Kidney (tissue), 13 donors: ENCODE measurements at regions not wholly inside any gene's neighbourhood (a gene's known extent, or its start where the extent isn't known, plus 50 kb on each side); places are given as distances from the start of the nearest gene placed in this dataset.

Source experiments
- DNase-seq, 5 donors: peaks; one replicate each; pipeline ENCODE4 v3.0.0-alpha.2; 2013 to 2020
- FAIRE-seq: peaks from 2 replicates; lab custom pipeline; 2012; peaks lifted over from hg19 to GRCh38; lab: Jason Lieb, UNC
- H3K27ac ChIP-seq, 2 donors: one replicate each; pipeline ENCODE4 v1.7.0; 2013; ENCODE audit warnings: low read depth in 2 of 2, low read length in 2 of 2, inconsistent platforms in 1 of 2
- H3K27me3 ChIP-seq: one replicate; pipeline ENCODE4 v1.7.1; 2013; ENCODE audit warnings: low read length, inconsistent platforms; ENCODE audit not compliant: control insufficient read depth, insufficient read depth
- H3K36me3 ChIP-seq, 3 donors: one replicate each; pipeline versions ENCODE4 v1.7.0 to v1.7.1; 2013; ENCODE audit warnings: low read length in 3 of 3, control low read depth in 1 of 3, inconsistent platforms in 1 of 3; ENCODE audit not compliant: insufficient read depth in 3 of 3, control insufficient read depth in 2 of 3
- H3K4me1 ChIP-seq, 3 donors: one replicate each; pipeline versions ENCODE4 v1.7.0 to v1.7.1; 2013; ENCODE audit warnings: low read length in 3 of 3, inconsistent platforms in 1 of 3, low read depth in 1 of 3; ENCODE audit not compliant: control insufficient read depth in 2 of 3, insufficient read depth in 2 of 3
- H3K4me3 ChIP-seq, 3 donors: one replicate each; pipeline versions ENCODE4 v1.7.0 to v1.8.1; 2013; ENCODE audit warnings: low read length in 3 of 3, control low read depth in 1 of 3, inconsistent platforms in 1 of 3
- H3K9ac ChIP-seq, 3 donors: one replicate each; pipeline versions ENCODE4 v1.7.0 to v1.7.1; 2013; ENCODE audit warnings: low read length in 3 of 3, control low read depth in 1 of 3, inconsistent platforms in 1 of 3
- H3K9me3 ChIP-seq, 3 donors: one replicate each; pipeline versions ENCODE4 v1.7.0 to v1.7.1; 2013; ENCODE audit warnings: low read length in 3 of 3, control low read depth in 1 of 3, inconsistent platforms in 1 of 3; ENCODE audit not compliant: control insufficient read depth in 2 of 3, insufficient read depth in 1 of 3
- CTCF ChIP-seq: IDR thresholded peaks from 3 replicates; pipeline ENCODE4 v1.5.1; 2012; ENCODE audit warnings: mild to moderate bottlenecking, moderate library complexity, borderline replicate concordance; ENCODE audit not compliant: insufficient read depth; ENCODE audit errors: extremely low read depth
- intact Hi-C: fragments of 100-400 bp; cut with DNase I; formaldehyde crosslinking; loops from one replicate; pipeline ENCODE4 v1.11.1; 2022
- donor health status: control.
- donor health status: control.
- donor health status: control.
- donor health status: control.
- donor health status: control.
- donor health status: DM: yes; HTN: yes; CAD: no.
- donor health status: Normal renal cell carcinoma (clear cell type).

- DNase-seq, result no peak
- no peak for FAIRE-seq
- Histone ChIP-seq H3K4me3 (no peak overlapping the region), H3K4me1 (peaks cover 0 to 4% (median 2%) of the 10 kb centered on the region in 3 donors), H3K9me3 (no peaks in the 10 kb centered on the region), H3K27me3 (no peaks in the 10 kb centered on the region), H3K27ac (no peak overlapping the region), H3K9ac (no peak overlapping the region), H3K36me3 (no peaks in the 10 kb centered on the region)
- TF ChIP-seq CTCF, result no peak
- intact Hi-C loops, result no loop called here
Measured at GRCh38 chr10:44010873-44011602, 362.4 kb upstream of the ZNF32 start.

DNA sequence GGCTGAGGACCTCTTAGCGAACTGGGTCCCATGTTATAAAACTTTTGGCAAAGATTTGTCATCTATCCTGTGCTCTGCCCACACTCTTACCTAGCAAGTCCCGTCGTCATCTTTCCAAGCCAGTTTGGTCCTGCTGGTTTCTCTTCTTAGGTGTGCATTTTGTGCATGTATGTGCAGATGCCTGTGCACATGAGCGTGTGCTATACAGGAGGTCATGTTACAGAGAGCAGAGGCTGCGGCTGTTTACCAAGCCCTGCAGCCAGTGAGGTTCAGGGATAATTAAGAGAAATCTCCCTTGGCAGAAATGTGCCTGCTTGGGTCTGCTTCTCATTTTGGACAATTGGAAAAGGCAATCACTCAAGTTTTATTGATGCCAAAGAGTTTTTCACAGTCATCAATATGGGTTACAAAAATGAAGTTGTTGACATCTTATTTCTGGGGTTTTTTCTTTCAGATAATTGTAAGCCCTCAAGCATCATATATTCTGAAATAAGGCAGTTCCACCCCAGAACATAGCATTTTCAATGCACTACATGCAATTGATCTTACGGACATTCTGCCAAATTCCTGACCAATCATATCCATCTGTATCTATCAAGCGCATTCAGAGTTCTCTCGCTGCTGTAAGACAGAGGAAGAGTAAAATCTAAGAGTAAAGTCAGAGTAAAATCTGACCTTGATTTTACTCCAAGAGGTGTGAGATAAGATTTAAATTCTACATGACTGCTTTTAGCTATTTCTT is 361.4 kb upstream of the ZNF32 start:
- Histone ChIP-seq H3K9ac (no peak overlapping the region), H3K27me3 (no peaks in the 10 kb centered on the region), H3K4me3 (no peak overlapping the region), H3K4me1 (peaks cover 0 to 4% (median 0%) of the 10 kb centered on the region in 3 donors), H3K36me3 (no peaks in the 10 kb centered on the region), H3K27ac (no peak overlapping the region), H3K9me3 (no peaks in the 10 kb centered on the region)
- intact Hi-C loops, result no loop called here
- no peak for TF ChIP-seq CTCF
- FAIRE-seq (no peak), DNase-seq (peak in 3 of 5 donors; percentile 42 to 65 (median 54))

DNA sequence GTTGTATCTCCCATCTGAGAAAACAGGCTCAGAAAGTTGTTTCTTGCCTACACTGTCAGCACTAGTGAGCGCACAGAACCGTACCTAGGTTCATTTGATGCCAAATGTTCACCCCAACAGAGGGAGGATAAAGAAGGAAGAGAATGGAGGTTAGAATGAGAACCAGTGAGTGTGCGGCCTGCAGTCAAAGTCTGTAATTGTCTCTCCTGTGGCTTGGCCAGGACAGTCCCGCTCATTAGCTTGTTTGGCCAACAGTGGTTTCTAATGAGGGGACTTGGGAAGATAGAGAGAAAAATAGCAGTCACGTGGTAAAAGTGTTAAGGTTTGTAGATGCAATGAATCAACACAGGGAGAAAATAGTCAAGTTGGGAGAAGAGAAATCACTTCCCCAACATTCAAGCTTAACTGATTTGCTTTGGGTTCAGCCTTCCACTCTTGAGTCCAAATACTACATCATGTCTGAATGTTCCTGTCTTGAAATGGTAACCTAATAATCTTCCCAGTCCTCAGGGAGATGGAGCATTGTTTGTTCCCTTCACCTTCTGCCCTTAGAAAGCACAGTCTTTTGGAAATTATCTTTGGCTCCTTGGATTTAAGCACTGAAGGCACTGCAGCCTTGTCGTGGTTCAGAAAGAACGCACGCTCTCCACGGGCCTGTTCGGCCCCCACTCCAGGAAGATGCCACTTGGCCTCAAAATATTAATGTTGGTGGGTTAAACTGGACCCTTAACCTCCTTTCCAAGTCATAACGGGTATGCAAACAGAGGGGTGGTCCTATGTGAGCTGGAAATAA is 360.4 kb upstream of the ZNF32 start:
- H3K9me3 ChIP-seq, result no peaks in the 10 kb centered on the region
- H3K4me1 ChIP-seq, result peaks cover 0 to 4% (median 0%) of the 10 kb centered on the region in 3 donors
- no peaks in the 10 kb centered on the region for H3K36me3 ChIP-seq
- no peak overlapping the region for H3K9ac ChIP-seq
- no peak for TF ChIP-seq CTCF
- no peak overlapping the region for H3K4me3 ChIP-seq
- intact Hi-C loops, result no loop called here
- no peaks in the 10 kb centered on the region for H3K27me3 ChIP-seq
- H3K27ac ChIP-seq, result peak overlapping the region in 1 of 2 donors; percentile 10
- DNase-seq (peak in 1 of 5 donors; percentile 22), FAIRE-seq (no peak)
